HEK293 (cell line): ENCODE measurements at regions not wholly inside any gene's neighbourhood (a gene's known extent, or its start where the extent isn't known, plus 50 kb on each side); places are given as distances from the start of the nearest gene placed in this dataset.

Source experiments
- CTCF ChIA-PET: fragments of 350-600 bp; formaldehyde crosslinking; extraction: SDS; loops from one replicate; lab custom pipeline; 2021; ENCODE audit warnings: antibody characterized with exemption; lab: Yijun Ruan, JAX
- POLR2A ChIA-PET: fragments of 300-600 bp; formaldehyde crosslinking; extraction: SDS; loops from one replicate; lab custom pipeline; 2020; ENCODE audit warnings: antibody characterized with exemption, inconsistent platforms; lab: Yijun Ruan, JAX
- H3K27ac ChIP-seq: fragments of 200-500 bp; sonication (Bioruptor generic); 2 replicates; pipeline ENCODE4 v1.5.1; 2014; ENCODE audit warnings: low read depth, low read length, control low read depth, inconsistent platforms; ENCODE audit errors: extremely low read depth
- H3K36me3 ChIP-seq, 2 experiments: fragments of 200-500 bp in 1 of 2; sonication (Bioruptor generic) in 1 of 2; 1 replicate in 1 of 2; 2 replicates in 1 of 2; pipeline ENCODE4 v1.5.1; 2014 to 2017; ENCODE audit warnings: inconsistent platforms in 2 of 2, low read length in 2 of 2; ENCODE audit not compliant: control insufficient read depth in 2 of 2, insufficient read depth in 1 of 2
- H3K4me1 ChIP-seq: fragments of 200-500 bp; sonication (Bioruptor generic); 2 replicates; pipeline ENCODE4 v1.5.1; 2014; ENCODE audit warnings: mild to moderate bottlenecking, low read length, inconsistent platforms; ENCODE audit not compliant: control insufficient read depth, insufficient read depth
- H3K4me3 ChIP-seq: 2 replicates; pipeline ENCODE4 v1.5.1; 2011; ENCODE audit warnings: low read depth, mild to moderate bottlenecking, control low read depth, low read length, moderate library complexity
- H3K9me3 ChIP-seq: fragments of 200-500 bp; sonication (Bioruptor generic); 2 replicates; pipeline ENCODE4 v1.5.1; 2014; ENCODE audit warnings: low read depth, low read length, inconsistent platforms; ENCODE audit not compliant: control insufficient read depth, insufficient read depth
- GFI1B ChIP-seq: fragments of 450-650 bp; formaldehyde crosslinking; IDR thresholded peaks from 2 replicates; pipeline ENCODE4 v1.5.1; 2016; ENCODE audit warnings: missing biosample characterization, missing genetic modification characterization
- PRDM1 ChIP-seq: fragments of 450-650 bp; formaldehyde crosslinking; IDR thresholded peaks from 2 replicates; pipeline ENCODE4; 2016; ENCODE audit warnings: missing biosample characterization, missing genetic modification characterization
- SCRT1 ChIP-seq: fragments of 450-650 bp; formaldehyde crosslinking; IDR thresholded peaks from 2 replicates; pipeline ENCODE4 v1.5.1; 2016; ENCODE audit warnings: missing biosample characterization, missing genetic modification characterization, borderline replicate concordance
- ZNF335 ChIP-seq: fragments of 450-650 bp; formaldehyde crosslinking; conservative IDR thresholded peaks from 2 replicates; pipeline ENCODE4 v1.5.1; 2016; ENCODE audit warnings: missing biosample characterization, missing genetic modification characterization
- ZNF391 ChIP-seq: fragments of 450-650 bp; formaldehyde crosslinking; IDR thresholded peaks from 2 replicates; pipeline ENCODE4 v1.5.1; 2016; ENCODE audit warnings: low read depth, missing biosample characterization, missing genetic modification characterization, borderline replicate concordance
- ZNF670 ChIP-seq: fragments of 450-650 bp; formaldehyde crosslinking; IDR thresholded peaks from 2 replicates; pipeline ENCODE4 v1.5.1; 2016; ENCODE audit warnings: missing biosample characterization, missing genetic modification characterization, low read depth
- TF ChIP-seq, protein P1 (sequence below): fragments of 450-650 bp; formaldehyde crosslinking; IDR thresholded peaks from 2 replicates; pipeline ENCODE4 v1.5.1; 2016; ENCODE audit warnings: missing biosample characterization, missing genetic modification characterization, low read depth
- TF ChIP-seq, protein P2 (sequence below): fragments of 450-650 bp; formaldehyde crosslinking; conservative IDR thresholded peaks from 2 replicates; pipeline ENCODE4 v1.5.1; 2016; ENCODE audit warnings: low read depth, missing biosample characterization, missing genetic modification characterization
- TF ChIP-seq, protein P3 (sequence below): fragments of 450-650 bp; formaldehyde crosslinking; IDR thresholded peaks from 2 replicates; pipeline ENCODE4 v1.5.1; 2016; ENCODE audit warnings: missing biosample characterization, missing genetic modification characterization
- TF ChIP-seq, protein P4 (sequence below): fragments of 450-650 bp; formaldehyde crosslinking; IDR thresholded peaks from 2 replicates; pipeline ENCODE4 v1.5.1; 2016; ENCODE audit warnings: missing biosample characterization, missing genetic modification characterization
- TF ChIP-seq, protein P5 (sequence below): fragments of 450-650 bp; formaldehyde crosslinking; IDR thresholded peaks from 2 replicates; pipeline ENCODE4 v1.5.1; 2016; ENCODE audit warnings: missing biosample characterization, missing genetic modification characterization

DNA sequence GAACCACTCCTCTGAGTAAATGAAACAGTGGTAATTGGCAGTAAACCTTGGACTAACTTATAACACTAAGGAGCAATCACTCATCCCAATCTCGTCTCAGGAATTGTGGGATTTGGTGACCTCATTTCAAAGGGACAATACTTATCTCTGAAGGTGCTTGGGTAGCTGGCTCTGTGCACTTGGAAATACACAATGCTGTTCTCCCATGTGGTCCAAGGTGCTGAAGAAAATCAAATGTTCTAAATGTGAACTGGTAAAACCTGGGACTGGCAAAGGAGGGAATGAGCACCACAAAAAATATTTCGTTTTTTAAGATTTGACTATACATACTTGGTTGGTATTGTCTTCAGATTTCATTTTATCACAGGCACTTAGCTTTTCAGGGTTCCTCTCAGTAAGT is 1193.0 kb downstream of the SORCS1 start:
- ChIA-PET POLR2A (no interaction called here), CTCF (no interaction called here)
- Histone ChIP-seq H3K4me3 (no peak overlapping the region), H3K36me3 (no peaks in the 10 kb centered on the region), H3K27ac (no peak overlapping the region), H3K9me3 (no peaks in the 10 kb centered on the region), H3K4me1 (no peaks in the 10 kb centered on the region)
- TF ChIP-seq ZNF391 (tag by site-specific recombination) (no peak), PRDM1 (tag by site-specific recombination) (no peak), ZNF670 (tag by site-specific recombination) (no peak)

DNA sequence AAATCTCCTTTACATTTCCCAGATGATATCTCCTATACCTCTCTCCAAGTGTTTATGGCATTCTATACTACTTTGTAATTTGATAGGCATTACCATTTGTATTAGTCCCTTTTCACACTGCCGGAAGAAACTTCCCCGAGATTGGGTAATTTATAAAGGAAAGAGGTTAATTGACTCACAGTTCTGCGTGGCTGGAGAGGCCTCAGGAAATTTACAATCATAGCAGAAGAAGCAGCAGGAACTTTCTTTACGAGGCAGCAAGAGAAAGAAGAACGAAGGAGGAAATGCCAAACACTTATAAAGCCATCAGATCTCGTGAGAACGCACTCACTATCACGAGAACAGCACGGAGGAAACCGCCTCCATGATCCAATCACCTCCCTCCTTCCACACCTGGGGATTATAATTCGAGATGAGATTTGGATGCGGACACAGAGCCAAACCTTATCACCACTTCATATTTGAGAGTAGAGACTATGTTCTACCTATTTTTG is 1194.6 kb downstream of the SORCS1 start:
- no peaks in the 10 kb centered on the region for H3K4me1 ChIP-seq
- no peak overlapping the region for H3K27ac ChIP-seq
- H3K9me3 ChIP-seq, result no peaks in the 10 kb centered on the region
- no peak overlapping the region for H3K4me3 ChIP-seq
- ChIA-PET CTCF (no interaction called here), POLR2A (no interaction called here)
- TF ChIP-seq, protein P1, sequence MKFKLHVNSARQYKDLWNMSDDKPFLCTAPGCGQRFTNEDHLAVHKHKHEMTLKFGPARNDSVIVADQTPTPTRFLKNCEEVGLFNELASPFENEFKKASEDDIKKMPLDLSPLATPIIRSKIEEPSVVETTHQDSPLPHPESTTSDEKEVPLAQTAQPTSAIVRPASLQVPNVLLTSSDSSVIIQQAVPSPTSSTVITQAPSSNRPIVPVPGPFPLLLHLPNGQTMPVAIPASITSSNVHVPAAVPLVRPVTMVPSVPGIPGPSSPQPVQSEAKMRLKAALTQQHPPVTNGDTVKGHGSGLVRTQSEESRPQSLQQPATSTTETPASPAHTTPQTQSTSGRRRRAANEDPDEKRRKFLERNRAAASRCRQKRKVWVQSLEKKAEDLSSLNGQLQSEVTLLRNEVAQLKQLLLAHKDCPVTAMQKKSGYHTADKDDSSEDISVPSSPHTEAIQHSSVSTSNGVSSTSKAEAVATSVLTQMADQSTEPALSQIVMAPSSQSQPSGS (tag by site-specific recombination), result no peak
- no peak for TF ChIP-seq GFI1B (tag by site-specific recombination)
- TF ChIP-seq, protein P2, sequence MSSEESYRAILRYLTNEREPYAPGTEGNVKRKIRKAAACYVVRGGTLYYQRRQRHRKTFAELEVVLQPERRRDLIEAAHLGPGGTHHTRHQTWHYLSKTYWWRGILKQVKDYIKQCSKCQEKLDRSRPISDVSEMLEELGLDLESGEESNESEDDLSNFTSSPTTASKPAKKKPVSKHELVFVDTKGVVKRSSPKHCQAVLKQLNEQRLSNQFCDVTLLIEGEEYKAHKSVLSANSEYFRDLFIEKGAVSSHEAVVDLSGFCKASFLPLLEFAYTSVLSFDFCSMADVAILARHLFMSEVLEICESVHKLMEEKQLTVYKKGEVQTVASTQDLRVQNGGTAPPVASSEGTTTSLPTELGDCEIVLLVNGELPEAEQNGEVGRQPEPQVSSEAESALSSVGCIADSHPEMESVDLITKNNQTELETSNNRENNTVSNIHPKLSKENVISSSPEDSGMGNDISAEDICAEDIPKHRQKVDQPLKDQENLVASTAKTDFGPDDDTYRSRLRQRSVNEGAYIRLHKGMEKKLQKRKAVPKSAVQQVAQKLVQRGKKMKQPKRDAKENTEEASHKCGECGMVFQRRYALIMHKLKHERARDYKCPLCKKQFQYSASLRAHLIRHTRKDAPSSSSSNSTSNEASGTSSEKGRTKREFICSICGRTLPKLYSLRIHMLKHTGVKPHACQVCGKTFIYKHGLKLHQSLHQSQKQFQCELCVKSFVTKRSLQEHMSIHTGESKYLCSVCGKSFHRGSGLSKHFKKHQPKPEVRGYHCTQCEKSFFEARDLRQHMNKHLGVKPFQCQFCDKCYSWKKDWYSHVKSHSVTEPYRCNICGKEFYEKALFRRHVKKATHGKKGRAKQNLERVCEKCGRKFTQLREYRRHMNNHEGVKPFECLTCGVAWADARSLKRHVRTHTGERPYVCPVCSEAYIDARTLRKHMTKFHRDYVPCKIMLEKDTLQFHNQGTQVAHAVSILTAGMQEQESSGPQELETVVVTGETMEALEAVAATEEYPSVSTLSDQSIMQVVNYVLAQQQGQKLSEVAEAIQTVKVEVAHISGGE, result no peak
- TF ChIP-seq, protein P3, sequence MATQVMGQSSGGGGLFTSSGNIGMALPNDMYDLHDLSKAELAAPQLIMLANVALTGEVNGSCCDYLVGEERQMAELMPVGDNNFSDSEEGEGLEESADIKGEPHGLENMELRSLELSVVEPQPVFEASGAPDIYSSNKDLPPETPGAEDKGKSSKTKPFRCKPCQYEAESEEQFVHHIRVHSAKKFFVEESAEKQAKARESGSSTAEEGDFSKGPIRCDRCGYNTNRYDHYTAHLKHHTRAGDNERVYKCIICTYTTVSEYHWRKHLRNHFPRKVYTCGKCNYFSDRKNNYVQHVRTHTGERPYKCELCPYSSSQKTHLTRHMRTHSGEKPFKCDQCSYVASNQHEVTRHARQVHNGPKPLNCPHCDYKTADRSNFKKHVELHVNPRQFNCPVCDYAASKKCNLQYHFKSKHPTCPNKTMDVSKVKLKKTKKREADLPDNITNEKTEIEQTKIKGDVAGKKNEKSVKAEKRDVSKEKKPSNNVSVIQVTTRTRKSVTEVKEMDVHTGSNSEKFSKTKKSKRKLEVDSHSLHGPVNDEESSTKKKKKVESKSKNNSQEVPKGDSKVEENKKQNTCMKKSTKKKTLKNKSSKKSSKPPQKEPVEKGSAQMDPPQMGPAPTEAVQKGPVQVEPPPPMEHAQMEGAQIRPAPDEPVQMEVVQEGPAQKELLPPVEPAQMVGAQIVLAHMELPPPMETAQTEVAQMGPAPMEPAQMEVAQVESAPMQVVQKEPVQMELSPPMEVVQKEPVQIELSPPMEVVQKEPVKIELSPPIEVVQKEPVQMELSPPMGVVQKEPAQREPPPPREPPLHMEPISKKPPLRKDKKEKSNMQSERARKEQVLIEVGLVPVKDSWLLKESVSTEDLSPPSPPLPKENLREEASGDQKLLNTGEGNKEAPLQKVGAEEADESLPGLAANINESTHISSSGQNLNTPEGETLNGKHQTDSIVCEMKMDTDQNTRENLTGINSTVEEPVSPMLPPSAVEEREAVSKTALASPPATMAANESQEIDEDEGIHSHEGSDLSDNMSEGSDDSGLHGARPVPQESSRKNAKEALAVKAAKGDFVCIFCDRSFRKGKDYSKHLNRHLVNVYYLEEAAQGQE (tag by site-specific recombination), result no peak
- TF ChIP-seq, protein P4, sequence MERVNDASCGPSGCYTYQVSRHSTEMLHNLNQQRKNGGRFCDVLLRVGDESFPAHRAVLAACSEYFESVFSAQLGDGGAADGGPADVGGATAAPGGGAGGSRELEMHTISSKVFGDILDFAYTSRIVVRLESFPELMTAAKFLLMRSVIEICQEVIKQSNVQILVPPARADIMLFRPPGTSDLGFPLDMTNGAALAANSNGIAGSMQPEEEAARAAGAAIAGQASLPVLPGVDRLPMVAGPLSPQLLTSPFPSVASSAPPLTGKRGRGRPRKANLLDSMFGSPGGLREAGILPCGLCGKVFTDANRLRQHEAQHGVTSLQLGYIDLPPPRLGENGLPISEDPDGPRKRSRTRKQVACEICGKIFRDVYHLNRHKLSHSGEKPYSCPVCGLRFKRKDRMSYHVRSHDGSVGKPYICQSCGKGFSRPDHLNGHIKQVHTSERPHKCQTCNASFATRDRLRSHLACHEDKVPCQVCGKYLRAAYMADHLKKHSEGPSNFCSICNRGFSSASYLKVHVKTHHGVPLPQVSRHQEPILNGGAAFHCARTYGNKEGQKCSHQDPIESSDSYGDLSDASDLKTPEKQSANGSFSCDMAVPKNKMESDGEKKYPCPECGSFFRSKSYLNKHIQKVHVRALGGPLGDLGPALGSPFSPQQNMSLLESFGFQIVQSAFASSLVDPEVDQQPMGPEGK (tag by site-specific recombination), result no peak
- no peak for TF ChIP-seq ZNF335 (tag by site-specific recombination)
- TF ChIP-seq, protein P5, sequence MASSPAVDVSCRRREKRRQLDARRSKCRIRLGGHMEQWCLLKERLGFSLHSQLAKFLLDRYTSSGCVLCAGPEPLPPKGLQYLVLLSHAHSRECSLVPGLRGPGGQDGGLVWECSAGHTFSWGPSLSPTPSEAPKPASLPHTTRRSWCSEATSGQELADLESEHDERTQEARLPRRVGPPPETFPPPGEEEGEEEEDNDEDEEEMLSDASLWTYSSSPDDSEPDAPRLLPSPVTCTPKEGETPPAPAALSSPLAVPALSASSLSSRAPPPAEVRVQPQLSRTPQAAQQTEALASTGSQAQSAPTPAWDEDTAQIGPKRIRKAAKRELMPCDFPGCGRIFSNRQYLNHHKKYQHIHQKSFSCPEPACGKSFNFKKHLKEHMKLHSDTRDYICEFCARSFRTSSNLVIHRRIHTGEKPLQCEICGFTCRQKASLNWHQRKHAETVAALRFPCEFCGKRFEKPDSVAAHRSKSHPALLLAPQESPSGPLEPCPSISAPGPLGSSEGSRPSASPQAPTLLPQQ (tag by site-specific recombination), result no peak
- no peak for TF ChIP-seq SCRT1
- H3K36me3 ChIP-seq, result no peaks in the 10 kb centered on the region
